Astrocyte (in vitro differentiated cells and primary cell): ENCODE measurements at regions not wholly inside any gene's neighbourhood (a gene's known extent, or its start where the extent isn't known, plus 50 kb on each side); places are given as distances from the start of the nearest gene placed in this dataset.

Experiments
- DNase-seq: peaks from one replicate; pipeline ENCODE4 v3.0.0-alpha.2; 2010; ENCODE audit warnings: low read depth
- FAIRE-seq: peaks from 2 replicates; lab custom pipeline; 2011; peaks lifted over from hg19 to GRCh38; lab: Jason Lieb, UNC
- H2AFZ ChIP-seq: 2 replicates; pipeline ENCODE4 v1.6.0; 2012; ENCODE audit warnings: low read depth, low read length, inconsistent platforms
- H3K27ac ChIP-seq: 2 replicates; pipeline ENCODE4 v1.5.1; 2011; ENCODE audit warnings: low read depth, low read length, inconsistent platforms
- H3K27me3 ChIP-seq: 2 replicates; pipeline ENCODE4 v1.6.0; 2011; ENCODE audit warnings: low read length, inconsistent platforms; ENCODE audit not compliant: insufficient read depth
- H3K36me3 ChIP-seq: 2 replicates; pipeline ENCODE4 v1.5.1; 2011; ENCODE audit warnings: low read length, inconsistent platforms; ENCODE audit not compliant: insufficient read depth
- H3K4me1 ChIP-seq: 2 replicates; pipeline ENCODE4 v1.5.1; 2011; ENCODE audit warnings: low read length, inconsistent platforms; ENCODE audit not compliant: insufficient read depth
- H3K4me2 ChIP-seq: 2 replicates; pipeline ENCODE4 v1.6.0; 2012; ENCODE audit warnings: low read length, inconsistent platforms
- H3K4me3 ChIP-seq: 2 replicates; pipeline ENCODE4 v1.5.1; 2011; ENCODE audit warnings: low read depth, mild to moderate bottlenecking, low read length, inconsistent platforms; ENCODE audit not compliant: insufficient read depth
- H3K79me2 ChIP-seq: 2 replicates; pipeline ENCODE4 v1.6.0; 2012; ENCODE audit warnings: mild to moderate bottlenecking, low read length, inconsistent platforms; ENCODE audit not compliant: insufficient read depth
- H3K9ac ChIP-seq: 2 replicates; pipeline ENCODE4 v1.6.0; 2012; ENCODE audit warnings: mild to moderate bottlenecking, low read length, inconsistent platforms
- H3K9me3 ChIP-seq: 2 replicates; pipeline ENCODE4 v1.5.1; 2012; ENCODE audit warnings: low read depth, mild to moderate bottlenecking, low read length, inconsistent platforms; ENCODE audit not compliant: insufficient read depth
- H4K20me1 ChIP-seq: 2 replicates; pipeline ENCODE4 v1.6.0; 2012; ENCODE audit warnings: low read length, inconsistent platforms; ENCODE audit not compliant: insufficient read depth
- H3K27ac Mint-ChIP-seq: one replicate; pipeline ENCODE4 v1.8.0; 2021; ENCODE audit warnings: mild to moderate bottlenecking, mixed read lengths; ENCODE audit not compliant: unreplicated experiment
- H3K27me3 Mint-ChIP-seq: one replicate; pipeline ENCODE4 v1.8.0; 2021; ENCODE audit warnings: low read depth, mixed read lengths; ENCODE audit not compliant: unreplicated experiment
- H3K36me3 Mint-ChIP-seq: one replicate; pipeline ENCODE4 v1.8.0; 2021; ENCODE audit warnings: low read depth, mixed read lengths; ENCODE audit not compliant: unreplicated experiment
- H3K4me1 Mint-ChIP-seq: one replicate; pipeline ENCODE4 v1.8.0; 2021; ENCODE audit warnings: low read depth, mixed read lengths; ENCODE audit not compliant: unreplicated experiment
- H3K4me3 Mint-ChIP-seq: one replicate; pipeline ENCODE4 v1.8.0; 2021; ENCODE audit warnings: mild to moderate bottlenecking, moderate library complexity, mixed read lengths; ENCODE audit not compliant: unreplicated experiment
- H3K9me3 Mint-ChIP-seq: one replicate; pipeline ENCODE4 v1.8.0; 2021; ENCODE audit warnings: mild to moderate bottlenecking, mixed read lengths; ENCODE audit not compliant: unreplicated experiment
- EZH2 ChIP-seq: IDR thresholded peaks from 2 replicates; pipeline ENCODE4 v1.6.1; 2012; ENCODE audit warnings: mild to moderate bottlenecking, low read length, inconsistent platforms; ENCODE audit not compliant: insufficient read depth
- TF ChIP-seq, protein P1 (sequence below): IDR thresholded peaks from 2 replicates; pipeline ENCODE4 v1.5.1; 2011; ENCODE audit warnings: low read depth, mild to moderate bottlenecking, inconsistent platforms, low read length, moderate library complexity; ENCODE audit not compliant: insufficient read depth

DNA sequence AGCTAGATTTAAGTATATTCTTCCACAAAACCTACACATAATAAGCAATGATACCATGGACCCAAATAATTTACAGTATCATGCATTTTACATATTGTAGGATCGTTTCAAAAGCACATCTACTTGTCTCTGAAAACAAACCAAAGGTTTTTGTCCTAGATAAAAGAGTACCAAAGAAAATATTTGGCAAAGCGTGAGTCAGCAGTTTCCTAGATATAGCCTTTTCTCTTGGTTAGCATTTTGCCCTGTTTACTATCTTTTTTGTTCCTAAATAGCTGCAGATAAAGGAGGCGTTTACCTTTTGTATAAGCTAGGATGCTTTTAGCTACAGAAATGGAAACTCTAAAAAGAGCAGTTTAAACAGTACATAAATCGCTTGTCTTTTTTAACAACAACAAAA lies 305.8 kb upstream of the GULP1 start:
- Mint-ChIP-seq H3K36me3 (no peaks in the 10 kb centered on the region), H3K4me3 (no peak overlapping the region), H3K4me1 (peaks cover 27% of the 10 kb centered on the region), H3K27me3 (no peaks in the 10 kb centered on the region), H3K27ac (no peak overlapping the region), H3K9me3 (no peaks in the 10 kb centered on the region)
- no peaks in the 10 kb centered on the region for H3K36me3 ChIP-seq
- no peaks in the 10 kb centered on the region for H3K9me3 ChIP-seq
- no peak for TF ChIP-seq EZH2
- TF ChIP-seq, protein P1, sequence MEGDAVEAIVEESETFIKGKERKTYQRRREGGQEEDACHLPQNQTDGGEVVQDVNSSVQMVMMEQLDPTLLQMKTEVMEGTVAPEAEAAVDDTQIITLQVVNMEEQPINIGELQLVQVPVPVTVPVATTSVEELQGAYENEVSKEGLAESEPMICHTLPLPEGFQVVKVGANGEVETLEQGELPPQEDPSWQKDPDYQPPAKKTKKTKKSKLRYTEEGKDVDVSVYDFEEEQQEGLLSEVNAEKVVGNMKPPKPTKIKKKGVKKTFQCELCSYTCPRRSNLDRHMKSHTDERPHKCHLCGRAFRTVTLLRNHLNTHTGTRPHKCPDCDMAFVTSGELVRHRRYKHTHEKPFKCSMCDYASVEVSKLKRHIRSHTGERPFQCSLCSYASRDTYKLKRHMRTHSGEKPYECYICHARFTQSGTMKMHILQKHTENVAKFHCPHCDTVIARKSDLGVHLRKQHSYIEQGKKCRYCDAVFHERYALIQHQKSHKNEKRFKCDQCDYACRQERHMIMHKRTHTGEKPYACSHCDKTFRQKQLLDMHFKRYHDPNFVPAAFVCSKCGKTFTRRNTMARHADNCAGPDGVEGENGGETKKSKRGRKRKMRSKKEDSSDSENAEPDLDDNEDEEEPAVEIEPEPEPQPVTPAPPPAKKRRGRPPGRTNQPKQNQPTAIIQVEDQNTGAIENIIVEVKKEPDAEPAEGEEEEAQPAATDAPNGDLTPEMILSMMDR = no peak
- no peak overlapping the region for H3K4me3 ChIP-seq
- no peak overlapping the region for H3K27ac ChIP-seq
- H3K79me2 ChIP-seq = no peaks in the 10 kb centered on the region
- no peaks in the 10 kb centered on the region for H4K20me1 ChIP-seq
- H3K4me2 ChIP-seq = no peak overlapping the region
- no peak overlapping the region for H2AFZ ChIP-seq
- no peak overlapping the region for H3K9ac ChIP-seq
- no peaks in the 10 kb centered on the region for H3K27me3 ChIP-seq
- H3K4me1 ChIP-seq = peaks cover 6% of the 10 kb centered on the region
- DNase-seq (peak; percentile 14), FAIRE-seq (no peak)

DNA sequence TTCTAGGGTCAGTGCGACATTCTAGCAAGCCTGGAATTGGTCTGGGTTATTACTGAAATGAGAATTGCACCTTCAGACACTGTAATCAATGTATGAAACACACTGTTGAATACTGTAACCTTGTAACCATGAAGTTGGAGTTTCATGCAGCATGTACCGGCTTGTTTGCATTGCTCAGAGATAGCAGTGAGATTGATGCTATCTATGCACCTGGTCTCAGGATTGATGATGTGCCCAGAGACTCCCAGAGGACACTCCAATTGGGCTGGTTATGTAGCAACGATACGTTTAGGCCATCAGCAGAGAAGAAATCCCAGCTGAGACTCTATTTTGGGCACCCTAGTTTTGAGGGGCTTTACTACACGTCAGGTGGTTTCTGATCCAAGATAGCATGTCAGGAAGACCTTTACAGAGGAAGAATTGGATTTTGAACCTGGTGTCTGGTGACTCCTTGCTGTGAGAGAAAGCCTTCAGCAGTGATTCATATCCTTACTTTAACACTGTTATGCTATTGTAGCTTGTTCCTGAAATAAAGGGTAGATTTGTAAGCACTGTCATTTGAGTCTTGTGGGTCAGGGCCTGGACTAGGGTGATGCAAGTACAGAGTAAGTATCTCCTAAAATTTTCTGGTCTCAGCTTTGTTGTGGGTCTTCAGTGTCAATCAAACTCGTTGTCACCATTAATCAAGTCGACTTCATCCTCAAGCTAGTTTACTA lies 305.1 kb upstream of the GULP1 start:
- H3K36me3 ChIP-seq = no peaks in the 10 kb centered on the region
- no peak overlapping the region for H3K9ac ChIP-seq
- no peaks in the 10 kb centered on the region for H3K27me3 Mint-ChIP-seq
- H3K27me3 ChIP-seq = no peaks in the 10 kb centered on the region
- peaks cover 6% of the 10 kb centered on the region for H3K4me1 ChIP-seq
- DNase-seq (no peak), FAIRE-seq (peak; percentile 58)
- H3K9me3 Mint-ChIP-seq = no peaks in the 10 kb centered on the region
- H3K4me1 Mint-ChIP-seq = peaks cover 27% of the 10 kb centered on the region
- no peak overlapping the region for H3K4me3 Mint-ChIP-seq
- H3K27ac ChIP-seq = no peak overlapping the region
- no peaks in the 10 kb centered on the region for H3K9me3 ChIP-seq
- H3K4me2 ChIP-seq = no peak overlapping the region
- H4K20me1 ChIP-seq = no peaks in the 10 kb centered on the region
- H3K4me3 ChIP-seq = no peak overlapping the region
- TF ChIP-seq, protein P1 = no peak
- TF ChIP-seq EZH2 = no peak
- peak overlapping the region; percentile 53 for H3K27ac Mint-ChIP-seq
- H3K79me2 ChIP-seq = no peaks in the 10 kb centered on the region
- H2AFZ ChIP-seq = no peak overlapping the region
- H3K36me3 Mint-ChIP-seq = no peaks in the 10 kb centered on the region

DNA sequence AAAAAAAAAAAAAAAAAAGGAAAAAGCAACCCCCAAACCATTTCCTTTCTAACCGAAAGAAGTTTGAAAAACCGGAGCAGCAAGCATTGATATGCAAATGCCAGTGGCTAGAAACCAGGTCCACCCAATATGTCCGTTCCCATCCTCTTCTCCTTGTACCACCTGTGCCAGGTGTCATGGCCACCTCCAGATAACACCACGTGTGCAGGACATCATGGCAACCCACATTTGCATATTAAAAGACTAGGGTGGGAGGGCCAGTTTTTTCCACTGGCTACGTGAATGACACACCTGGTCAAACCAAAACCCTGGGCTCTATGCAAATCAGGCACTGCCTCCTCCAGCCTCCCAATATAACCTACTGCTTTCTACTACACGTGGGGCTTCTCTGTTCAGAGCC lies 303.3 kb upstream of the GULP1 start:
- no peak overlapping the region for H3K27ac ChIP-seq
- H3K4me1 ChIP-seq = no peaks in the 10 kb centered on the region
- no peaks in the 10 kb centered on the region for H3K36me3 ChIP-seq
- H2AFZ ChIP-seq = no peak overlapping the region
- no peak for FAIRE-seq
- H3K79me2 ChIP-seq = no peaks in the 10 kb centered on the region
- Mint-ChIP-seq H3K9me3 (no peaks in the 10 kb centered on the region), H3K4me1 (peaks cover 21% of the 10 kb centered on the region), H3K4me3 (no peak overlapping the region), H3K36me3 (no peaks in the 10 kb centered on the region), H3K27ac (no peak overlapping the region), H3K27me3 (no peaks in the 10 kb centered on the region)
- H3K4me3 ChIP-seq = no peak overlapping the region
- H3K9me3 ChIP-seq = no peaks in the 10 kb centered on the region
- DNase-seq = no peak
- no peak for TF ChIP-seq EZH2
- TF ChIP-seq, protein P1 = no peak
- no peak overlapping the region for H3K4me2 ChIP-seq
- H3K27me3 ChIP-seq = no peaks in the 10 kb centered on the region
- H3K9ac ChIP-seq = no peak overlapping the region
- no peaks in the 10 kb centered on the region for H4K20me1 ChIP-seq
